DND-41 (cell line): ENCODE measurements at regions not wholly inside any gene's neighbourhood (a gene's known extent, or its start where the extent isn't known, plus 50 kb on each side); places are given as distances from the start of the nearest gene placed in this dataset.
"Not testable (repeated sequence)": the region's sequence is repeated elsewhere in the genome, so short reads cannot be mapped to it uniquely, and the experiment has no call there.

Experiments
- ATAC-seq: fragments of 200-7000 bp; cut with Tn5 transposase; 3 replicates; pipeline ENCODE4 v1.9.1; 2021; ENCODE audit warnings: low read depth; ENCODE audit not compliant: insufficient read depth
- DNase-seq: peaks from one replicate; pipeline ENCODE4 v3.0.0-alpha.2; 2020
- H2AFZ ChIP-seq: 2 replicates; pipeline ENCODE4 v1.6.0; 2012; ENCODE audit warnings: low read depth, low read length
- H3K27ac ChIP-seq: 2 replicates; pipeline ENCODE4 v1.5.1; 2012; ENCODE audit warnings: low read length, inconsistent platforms
- H3K27me3 ChIP-seq: fragments of 200-600 bp; sonication (generic); 2 replicates; pipeline ENCODE4 v1.6.0; 2012; ENCODE audit warnings: low read length, mild to moderate bottlenecking, inconsistent platforms; ENCODE audit not compliant: insufficient read depth, poor library complexity
- H3K36me3 ChIP-seq: 2 replicates; pipeline ENCODE4 v1.5.1; 2012; ENCODE audit warnings: low read length, inconsistent platforms; ENCODE audit not compliant: insufficient read depth
- H3K4me1 ChIP-seq: 2 replicates; pipeline ENCODE4 v1.5.1; 2012; ENCODE audit warnings: mild to moderate bottlenecking, low read length; ENCODE audit not compliant: insufficient read depth
- H3K4me2 ChIP-seq: 2 replicates; pipeline ENCODE4 v1.6.0; 2012; ENCODE audit warnings: mild to moderate bottlenecking, moderate library complexity, low read length, inconsistent platforms; ENCODE audit not compliant: insufficient read depth
- H3K4me3 ChIP-seq, 2 experiments: fragments of 200-600 bp in 1 of 2; shearing (Covaris generic) in 1 of 2; 2 replicates each; pipeline ENCODE4 v1.5.1; 2012 to 2016; ENCODE audit warnings: inconsistent platforms in 2 of 2, low read length in 2 of 2, mild to moderate bottlenecking in 2 of 2, low read depth in 1 of 2, moderate library complexity in 1 of 2
- H3K79me2 ChIP-seq: 2 replicates; pipeline ENCODE4 v1.6.0; 2012; ENCODE audit warnings: low read length, inconsistent platforms; ENCODE audit not compliant: insufficient read depth
- H3K9ac ChIP-seq: 2 replicates; pipeline ENCODE4 v1.6.0; 2012; ENCODE audit warnings: low read depth, mild to moderate bottlenecking, inconsistent platforms, low read length, moderate library complexity
- H3K9me3 ChIP-seq: 2 replicates; pipeline ENCODE4 v1.5.1; 2012; ENCODE audit warnings: low read length, moderate library complexity, mild to moderate bottlenecking, inconsistent platforms; ENCODE audit not compliant: insufficient read depth, severe bottlenecking
- H4K20me1 ChIP-seq: 2 replicates; pipeline ENCODE4 v1.6.0; 2012; ENCODE audit warnings: low read length; ENCODE audit not compliant: insufficient read depth
- EZH2 ChIP-seq: IDR thresholded peaks from 3 replicates; pipeline ENCODE4 v1.6.1; 2012; ENCODE audit warnings: borderline replicate concordance, low read depth, mild to moderate bottlenecking, moderate library complexity, low read length, inconsistent platforms; ENCODE audit not compliant: severe bottlenecking
- TF ChIP-seq, protein P1 (sequence below): IDR thresholded peaks from 2 replicates; pipeline ENCODE4 v1.5.1; 2012; ENCODE audit warnings: borderline replicate concordance, low read length, moderate library complexity, mild to moderate bottlenecking; ENCODE audit not compliant: poor library complexity, severe bottlenecking; ENCODE audit errors: extremely low read depth

DNA sequence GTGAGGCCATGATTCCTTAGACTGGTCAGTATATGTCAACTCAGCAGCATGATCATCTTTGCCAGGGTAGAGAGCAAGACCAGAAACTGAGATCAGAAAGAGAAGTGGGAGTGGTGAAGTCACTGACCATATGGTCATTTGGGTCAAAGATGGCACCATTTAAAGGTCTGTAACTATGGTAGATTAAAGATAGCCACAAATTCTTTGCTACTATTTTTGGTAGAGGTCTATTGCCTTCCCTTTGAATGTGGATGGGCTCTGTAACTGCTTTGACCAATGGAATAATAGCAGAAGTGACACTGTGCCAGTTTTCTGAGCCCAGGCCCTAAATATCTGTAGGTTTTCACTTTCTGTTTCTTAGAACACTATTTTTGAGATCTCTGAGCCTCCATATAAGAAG, 117.6 kb downstream of the PCSK1 start:
- Histone ChIP-seq H3K79me2 (no peaks in the 10 kb centered on the region), H3K9me3 (no peaks in the 10 kb centered on the region), H3K4me1 (no peaks in the 10 kb centered on the region), H3K4me3 (no peak overlapping the region), H3K27ac (no peak overlapping the region), H4K20me1 (no peaks in the 10 kb centered on the region), H3K4me2 (no peak overlapping the region), H3K36me3 (no peaks in the 10 kb centered on the region), H3K9ac (no peak overlapping the region), H3K27me3 (no peaks in the 10 kb centered on the region), H2AFZ (no peak overlapping the region)
- ATAC-seq (no peak), DNase-seq (no peak)
- TF ChIP-seq EZH2, result no peak
- TF ChIP-seq, protein P1, sequence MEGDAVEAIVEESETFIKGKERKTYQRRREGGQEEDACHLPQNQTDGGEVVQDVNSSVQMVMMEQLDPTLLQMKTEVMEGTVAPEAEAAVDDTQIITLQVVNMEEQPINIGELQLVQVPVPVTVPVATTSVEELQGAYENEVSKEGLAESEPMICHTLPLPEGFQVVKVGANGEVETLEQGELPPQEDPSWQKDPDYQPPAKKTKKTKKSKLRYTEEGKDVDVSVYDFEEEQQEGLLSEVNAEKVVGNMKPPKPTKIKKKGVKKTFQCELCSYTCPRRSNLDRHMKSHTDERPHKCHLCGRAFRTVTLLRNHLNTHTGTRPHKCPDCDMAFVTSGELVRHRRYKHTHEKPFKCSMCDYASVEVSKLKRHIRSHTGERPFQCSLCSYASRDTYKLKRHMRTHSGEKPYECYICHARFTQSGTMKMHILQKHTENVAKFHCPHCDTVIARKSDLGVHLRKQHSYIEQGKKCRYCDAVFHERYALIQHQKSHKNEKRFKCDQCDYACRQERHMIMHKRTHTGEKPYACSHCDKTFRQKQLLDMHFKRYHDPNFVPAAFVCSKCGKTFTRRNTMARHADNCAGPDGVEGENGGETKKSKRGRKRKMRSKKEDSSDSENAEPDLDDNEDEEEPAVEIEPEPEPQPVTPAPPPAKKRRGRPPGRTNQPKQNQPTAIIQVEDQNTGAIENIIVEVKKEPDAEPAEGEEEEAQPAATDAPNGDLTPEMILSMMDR, result no peak

DNA sequence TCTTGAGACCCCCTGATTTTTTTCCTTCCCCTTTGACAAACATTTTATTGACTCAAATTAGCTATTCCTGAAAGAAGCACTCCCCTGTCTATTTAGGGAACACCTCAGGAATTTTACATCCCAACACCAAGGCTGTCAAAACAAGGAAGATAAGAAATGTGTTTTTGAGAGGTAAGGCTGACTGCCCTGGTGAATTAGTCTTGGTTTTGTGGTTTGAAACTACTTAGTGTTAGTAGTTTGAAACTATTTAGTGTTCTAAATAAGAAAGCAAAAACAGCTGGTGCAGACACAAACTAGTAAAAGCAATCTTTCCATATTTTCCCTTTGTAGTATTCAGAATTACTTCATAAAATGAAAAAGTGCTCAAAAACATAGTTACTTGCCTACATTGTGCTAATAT, 120.7 kb downstream of the PCSK1 start:
- no peaks in the 10 kb centered on the region for H3K36me3 ChIP-seq
- no peak for DNase-seq
- no peak overlapping the region for H3K4me3 ChIP-seq
- no peaks in the 10 kb centered on the region for H3K9me3 ChIP-seq
- H3K79me2 ChIP-seq, result no peaks in the 10 kb centered on the region
- no peak overlapping the region for H2AFZ ChIP-seq
- no peak for ATAC-seq
- H3K27ac ChIP-seq, result no peak overlapping the region
- H3K9ac ChIP-seq, result no peak overlapping the region
- H3K4me1 ChIP-seq, result no peaks in the 10 kb centered on the region
- H3K27me3 ChIP-seq, result no peaks in the 10 kb centered on the region
- no peaks in the 10 kb centered on the region for H4K20me1 ChIP-seq
- no peak overlapping the region for H3K4me2 ChIP-seq
- TF ChIP-seq EZH2, result no peak
- TF ChIP-seq, protein P1, result no peak

GRCh38 chr5:96307047-96307446, 126.0 kb downstream of the PCSK1 start:
- not testable (repeated sequence) for H3K27ac ChIP-seq, H3K9me3 ChIP-seq, H3K79me2 ChIP-seq, H4K20me1 ChIP-seq, DNase-seq, H3K4me3 ChIP-seq, H3K27me3 ChIP-seq, H3K4me2 ChIP-seq, H2AFZ ChIP-seq, ATAC-seq, H3K4me1 ChIP-seq, H3K36me3 ChIP-seq, H3K9ac ChIP-seq

DNA sequence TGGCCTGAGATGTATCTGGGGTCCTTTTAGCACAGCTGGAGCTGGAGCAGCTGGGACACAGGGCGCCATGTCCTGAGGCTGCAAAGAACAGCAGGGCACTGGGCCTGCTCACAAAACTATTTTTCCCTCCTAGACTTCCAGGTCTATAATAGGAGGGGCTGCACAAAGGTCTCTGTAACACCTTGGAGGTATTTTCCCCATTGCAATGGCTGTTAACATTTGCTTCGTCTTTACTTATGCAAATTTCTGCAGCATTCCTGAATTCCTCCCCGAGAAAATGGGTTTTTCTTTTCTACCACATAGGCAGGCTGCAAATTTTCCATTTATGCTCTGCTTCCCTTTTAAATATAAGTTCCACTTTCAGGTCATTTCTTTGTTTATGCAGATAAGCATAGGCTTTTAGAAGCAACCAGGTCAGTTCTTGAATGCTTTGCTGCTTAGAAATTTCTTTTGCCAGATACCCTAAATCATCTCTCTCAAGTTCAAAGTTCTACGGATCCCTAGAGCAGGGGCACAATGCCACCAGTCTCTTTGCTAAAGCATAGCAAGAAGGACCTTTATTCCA, 130.8 kb downstream of the PCSK1 start:
- H3K36me3 ChIP-seq, result no peaks in the 10 kb centered on the region
- DNase-seq, result no peak
- ATAC-seq, result no peak
- no peak overlapping the region for H2AFZ ChIP-seq
- no peak overlapping the region for H3K4me3 ChIP-seq
- no peaks in the 10 kb centered on the region for H3K4me1 ChIP-seq
- no peaks in the 10 kb centered on the region for H3K9me3 ChIP-seq
- H3K27ac ChIP-seq, result no peak overlapping the region
- H3K9ac ChIP-seq, result no peak overlapping the region
- no peaks in the 10 kb centered on the region for H3K79me2 ChIP-seq
- no peak overlapping the region for H3K4me2 ChIP-seq
- no peaks in the 10 kb centered on the region for H3K27me3 ChIP-seq
- H4K20me1 ChIP-seq, result no peaks in the 10 kb centered on the region
- TF ChIP-seq, protein P1, result no peak
- TF ChIP-seq EZH2, result no peak
